GM06990 (cell line): ENCODE measurements at regions not wholly inside any gene's neighbourhood (a gene's known extent, or its start where the extent isn't known, plus 50 kb on each side); places are given as distances from the start of the nearest gene placed in this dataset.

Experiments
- DNase-seq: peaks from one replicate; pipeline ENCODE4 v3.0.0-alpha.2; 2011; ENCODE audit not compliant: insufficient read length; ENCODE audit errors: extremely low read depth
- H3K27me3 ChIP-seq: replicated peaks from 2 replicates; pipeline ENCODE4 v1.6.0; 2011; ENCODE audit warnings: low read length; ENCODE audit not compliant: control insufficient read depth, insufficient read depth
- H3K36me3 ChIP-seq: 2 replicates; pipeline ENCODE4 v1.5.1; 2011; ENCODE audit warnings: low read length; ENCODE audit not compliant: control insufficient read depth, insufficient read depth
- H3K4me3 ChIP-seq: replicated peaks from 2 replicates; pipeline ENCODE4 v1.5.1; 2011; ENCODE audit warnings: low read depth, mild to moderate bottlenecking, control low read depth, low read length
- CTCF ChIP-seq: IDR thresholded peaks from 2 replicates; pipeline ENCODE4 v1.5.1; 2011; ENCODE audit warnings: low read length, control low read depth, mild to moderate bottlenecking, inconsistent platforms; ENCODE audit not compliant: insufficient read depth, poor library complexity, severe bottlenecking

- H3K27me3 ChIP-seq, result no peaks in the 10 kb centered on the region
- H3K4me3 ChIP-seq, result no peak overlapping the region
- TF ChIP-seq CTCF, result no peak
- no peak for DNase-seq
- H3K36me3 ChIP-seq, result no peaks in the 10 kb centered on the region
Observed at GRCh38 chr2:6078414-6078813, 386.2 kb downstream of the SOX11 start.

- DNase-seq, result no peak
- H3K4me3 ChIP-seq, result no peak overlapping the region
- no peaks in the 10 kb centered on the region for H3K27me3 ChIP-seq
- no peak for TF ChIP-seq CTCF
- H3K36me3 ChIP-seq, result no peaks in the 10 kb centered on the region
Observed at GRCh38 chr2:6079405-6079804, 387.2 kb downstream of the SOX11 start.

- no peak for DNase-seq
- no peaks in the 10 kb centered on the region for H3K27me3 ChIP-seq
- no peaks in the 10 kb centered on the region for H3K36me3 ChIP-seq
- no peak for TF ChIP-seq CTCF
- no peak overlapping the region for H3K4me3 ChIP-seq
Observed at GRCh38 chr2:6080932-6081753, 389.0 kb downstream of the SOX11 start.

- H3K4me3 ChIP-seq, result no peak overlapping the region
- no peaks in the 10 kb centered on the region for H3K27me3 ChIP-seq
- no peak for DNase-seq
- H3K36me3 ChIP-seq, result no peaks in the 10 kb centered on the region
- no peak for TF ChIP-seq CTCF
Observed at GRCh38 chr2:6081955-6082624, 389.9 kb downstream of the SOX11 start.

GRCh38 chr2:6082625-6083018 is 390.4 kb downstream of the SOX11 start:
- no peak for DNase-seq
- Histone ChIP-seq H3K4me3 (no peak overlapping the region), H3K36me3 (no peaks in the 10 kb centered on the region), H3K27me3 (no peaks in the 10 kb centered on the region)
- TF ChIP-seq CTCF, result no peak
